Naive thymus-derived CD8-positive, alpha-beta T cell (primary cell): ENCODE measurements at regions not wholly inside any gene's neighbourhood (a gene's known extent, or its start where the extent isn't known, plus 50 kb on each side); places are given as distances from the start of the nearest gene placed in this dataset.

Experiments
- ATAC-seq, 2 donors: fragments of 150-1000 bp; cut with Tn5 transposase in 1 of 2; sonication (Bioruptor Pico), chemical (Tn5 transposase) in 1 of 2; 1 replicate in 1 of 2; 2 replicates in 1 of 2; pipeline ENCODE4 v1.10.0; 2021; ENCODE audit warnings: mild to moderate bottlenecking in 2 of 2, moderate library complexity in 2 of 2
- POLR2A ChIA-PET: fragments of 350-600 bp; sonication (Branson Sonifier 250); formaldehyde crosslinking; loops from one replicate; lab custom pipeline; 2021; ENCODE audit warnings: antibody characterized with exemption; lab: Charles Lee
- DNase-seq, 10 donors: peaks; one replicate each; pipeline versions ENCODE4 v3.0.0 to v3.0.0-alpha.2; 2020 to 2022
- H3K27ac Mint-ChIP-seq, 10 donors: one replicate each; pipeline ENCODE4 v1.8.0; 2020 to 2022; ENCODE audit warnings: mild to moderate bottlenecking in 10 of 10, mixed read lengths in 10 of 10, moderate library complexity in 4 of 10, inconsistent platforms in 1 of 10
- H3K27me3 Mint-ChIP-seq, 5 donors: one replicate each; pipeline ENCODE4 v1.8.0; 2021 to 2022; ENCODE audit warnings: mixed read lengths in 5 of 5
- H3K36me3 Mint-ChIP-seq, 3 donors: one replicate each; pipeline ENCODE4 v1.8.0; 2020 to 2022; ENCODE audit warnings: mixed read lengths in 3 of 3, mild to moderate bottlenecking in 2 of 3, inconsistent platforms in 1 of 3
- H3K4me1 Mint-ChIP-seq, 4 donors: one replicate each; pipeline ENCODE4 v1.8.0; 2021 to 2022; ENCODE audit warnings: mixed read lengths in 4 of 4
- H3K4me3 Mint-ChIP-seq, 10 donors: one replicate each; pipeline ENCODE4 v1.8.0; 2020 to 2022; ENCODE audit warnings: mild to moderate bottlenecking in 10 of 10, mixed read lengths in 10 of 10, moderate library complexity in 6 of 10, inconsistent platforms in 1 of 10
- H3K9me3 Mint-ChIP-seq, 9 donors: one replicate each; pipeline ENCODE4 v1.8.0; 2020 to 2022; ENCODE audit warnings: mixed read lengths in 9 of 9, mild to moderate bottlenecking in 3 of 9, inconsistent platforms in 1 of 9, moderate library complexity in 1 of 9

- ATAC-seq (no peak), DNase-seq (no peak)
- H3K36me3 Mint-ChIP-seq, result no peaks in the 10 kb centered on the region
- no peak overlapping the region for H3K27ac Mint-ChIP-seq
- H3K4me3 Mint-ChIP-seq, result no peak overlapping the region
- peaks cover 0 to 17% (median 0%) of the 10 kb centered on the region in 4 donors for H3K4me1 Mint-ChIP-seq
- peaks cover 0 to 10% (median 2%) of the 10 kb centered on the region in 5 donors for H3K27me3 Mint-ChIP-seq
- H3K9me3 Mint-ChIP-seq, result no peaks in the 10 kb centered on the region
- POLR2A ChIA-PET, result no interaction called here
Observed at GRCh38 chr2:60298006-60298696, 255.3 kb downstream of the BCL11A start.

- Mint-ChIP-seq H3K27ac (peak overlapping the region in 1 of 10 donors; percentile 19), H3K4me1 (peaks cover 0 to 12% (median 0%) of the 10 kb centered on the region in 4 donors), H3K9me3 (no peaks in the 10 kb centered on the region), H3K4me3 (no peak overlapping the region), H3K36me3 (no peaks in the 10 kb centered on the region), H3K27me3 (peaks cover 0 to 8% (median 4%) of the 10 kb centered on the region in 5 donors)
- no peak for DNase-seq
- POLR2A ChIA-PET, result no interaction called here
- no peak for ATAC-seq
Observed at GRCh38 chr2:60297296-60298005, 256.0 kb downstream of the BCL11A start.

- Mint-ChIP-seq H3K27me3 (peaks cover 0 to 9% (median 4%) of the 10 kb centered on the region in 5 donors), H3K36me3 (no peaks in the 10 kb centered on the region), H3K4me1 (peaks cover 0 to 12% (median 0%) of the 10 kb centered on the region in 4 donors), H3K9me3 (no peaks in the 10 kb centered on the region), H3K4me3 (no peak overlapping the region), H3K27ac (no peak overlapping the region)
- ATAC-seq (no peak), DNase-seq (no peak)
- POLR2A ChIA-PET, result no interaction called here
Observed at GRCh38 chr2:60296219-60296955, 257.1 kb downstream of the BCL11A start.

- Mint-ChIP-seq H3K36me3 (no peaks in the 10 kb centered on the region), H3K27me3 (peaks cover 0 to 9% (median 4%) of the 10 kb centered on the region in 5 donors), H3K4me3 (no peak overlapping the region), H3K9me3 (no peaks in the 10 kb centered on the region), H3K27ac (no peak overlapping the region), H3K4me1 (peaks cover 0 to 12% (median 0%) of the 10 kb centered on the region in 4 donors)
- no peak for DNase-seq
- ATAC-seq, result no peak
- POLR2A ChIA-PET, result no interaction called here
Observed at GRCh38 chr2:60295636-60295962, 257.9 kb downstream of the BCL11A start.

GRCh38 chr2:60294901-60295635 lies 258.4 kb downstream of the BCL11A start:
- peaks cover 0 to 12% (median 0%) of the 10 kb centered on the region in 4 donors for H3K4me1 Mint-ChIP-seq
- H3K27me3 Mint-ChIP-seq, result peaks cover 0 to 9% (median 4%) of the 10 kb centered on the region in 5 donors
- POLR2A ChIA-PET, result no interaction called here
- no peaks in the 10 kb centered on the region for H3K9me3 Mint-ChIP-seq
- H3K4me3 Mint-ChIP-seq, result no peak overlapping the region
- ATAC-seq, result no peak
- no peak overlapping the region for H3K27ac Mint-ChIP-seq
- no peaks in the 10 kb centered on the region for H3K36me3 Mint-ChIP-seq
- no peak for DNase-seq

- Mint-ChIP-seq H3K27ac (no peak overlapping the region), H3K4me1 (peaks cover 0 to 12% (median 0%) of the 10 kb centered on the region in 4 donors), H3K9me3 (no peaks in the 10 kb centered on the region), H3K36me3 (no peaks in the 10 kb centered on the region), H3K27me3 (peaks cover 0 to 6% (median 4%) of the 10 kb centered on the region in 5 donors), H3K4me3 (no peak overlapping the region)
- DNase-seq (no peak), ATAC-seq (no peak)
- POLR2A ChIA-PET, result no interaction called here
Observed at GRCh38 chr2:60292242-60292641, 261.2 kb downstream of the BCL11A start.

GRCh38 chr2:60290509-60290908 lies 262.9 kb downstream of the BCL11A start:
- Mint-ChIP-seq H3K9me3 (no peaks in the 10 kb centered on the region), H3K27me3 (peaks cover 0 to 5% (median 3%) of the 10 kb centered on the region in 5 donors), H3K4me1 (peaks cover 0 to 1% (median 0%) of the 10 kb centered on the region in 4 donors), H3K36me3 (no peaks in the 10 kb centered on the region), H3K27ac (no peak overlapping the region), H3K4me3 (no peak overlapping the region)
- POLR2A ChIA-PET, result no interaction called here
- DNase-seq (no peak), ATAC-seq (no peak)

GRCh38 chr2:60285626-60286316 lies 267.7 kb downstream of the BCL11A start:
- DNase-seq (no peak), ATAC-seq (no peak)
- no peaks in the 10 kb centered on the region for H3K36me3 Mint-ChIP-seq
- H3K27me3 Mint-ChIP-seq, result peaks cover 0 to 3% (median 0%) of the 10 kb centered on the region in 5 donors
- H3K4me3 Mint-ChIP-seq, result peak overlapping the region in 1 of 10 donors; percentile 12
- H3K27ac Mint-ChIP-seq, result no peak overlapping the region
- H3K9me3 Mint-ChIP-seq, result no peaks in the 10 kb centered on the region
- H3K4me1 Mint-ChIP-seq, result no peaks in the 10 kb centered on the region
- POLR2A ChIA-PET, result no interaction called here

GRCh38 chr2:60283626-60284025 lies 269.8 kb downstream of the BCL11A start:
- Mint-ChIP-seq H3K27me3 (peaks cover 0 to 3% (median 0%) of the 10 kb centered on the region in 5 donors), H3K4me1 (no peaks in the 10 kb centered on the region), H3K4me3 (no peak overlapping the region), H3K27ac (no peak overlapping the region), H3K9me3 (no peaks in the 10 kb centered on the region), H3K36me3 (no peaks in the 10 kb centered on the region)
- DNase-seq, result no peak
- ATAC-seq, result no peak
- POLR2A ChIA-PET, result no interaction called here

GRCh38 chr2:60282886-60283285 lies 270.6 kb downstream of the BCL11A start:
- DNase-seq, result no peak
- H3K36me3 Mint-ChIP-seq, result no peaks in the 10 kb centered on the region
- no peak for ATAC-seq
- peaks cover 0 to 3% (median 0%) of the 10 kb centered on the region in 5 donors for H3K27me3 Mint-ChIP-seq
- H3K4me3 Mint-ChIP-seq, result no peak overlapping the region
- POLR2A ChIA-PET, result no interaction called here
- no peak overlapping the region for H3K27ac Mint-ChIP-seq
- H3K4me1 Mint-ChIP-seq, result no peaks in the 10 kb centered on the region
- no peaks in the 10 kb centered on the region for H3K9me3 Mint-ChIP-seq

- ATAC-seq (no peak), DNase-seq (no peak)
- Mint-ChIP-seq H3K27ac (no peak overlapping the region), H3K4me3 (no peak overlapping the region), H3K27me3 (peaks cover 0 to 5% (median 0%) of the 10 kb centered on the region in 5 donors), H3K9me3 (no peaks in the 10 kb centered on the region), H3K4me1 (no peaks in the 10 kb centered on the region), H3K36me3 (no peaks in the 10 kb centered on the region)
- POLR2A ChIA-PET, result no interaction called here
Observed at GRCh38 chr2:60281730-60282129, 271.7 kb downstream of the BCL11A start.

GRCh38 chr2:60280238-60280637 lies 273.2 kb downstream of the BCL11A start:
- no peak for ATAC-seq
- H3K27ac Mint-ChIP-seq, result no peak overlapping the region
- no peaks in the 10 kb centered on the region for H3K4me1 Mint-ChIP-seq
- no peak for DNase-seq
- H3K36me3 Mint-ChIP-seq, result no peaks in the 10 kb centered on the region
- POLR2A ChIA-PET, result no interaction called here
- H3K27me3 Mint-ChIP-seq, result peaks cover 0 to 12% (median 0%) of the 10 kb centered on the region in 5 donors
- H3K9me3 Mint-ChIP-seq, result no peaks in the 10 kb centered on the region
- H3K4me3 Mint-ChIP-seq, result no peak overlapping the region
